Stimulated activated naive CD4-positive, alpha-beta T cell (primary cell): ENCODE measurements at regions not wholly inside any gene's neighbourhood (a gene's known extent, or its start where the extent isn't known, plus 50 kb on each side); places are given as distances from the start of the nearest gene placed in this dataset.
A peak's percentile ranks its signal among the peaks of the same experiment; 100 is the strongest.
"Not testable (repeated sequence)": the region's sequence is repeated elsewhere in the genome, so short reads cannot be mapped to it uniquely, and the experiment has no call there.

Experiments
- DNase-seq, 6 experiments: peaks; one replicate each; lab custom pipeline; 2025; lab: John Stamatoyannopoulos, UW

- no peak for DNase-seq
Measured at GRCh38 chrX:9345957-9346356, 118.9 kb upstream of the TBL1X start.

- no peak for DNase-seq
Measured at GRCh38 chrX:9349572-9350494, 115.0 kb upstream of the TBL1X start.

GRCh38 chrX:9351126-9351525 is 113.7 kb upstream of the TBL1X start:
- no peak for DNase-seq

- DNase-seq: no peak
Measured at GRCh38 chrX:9352243-9352642, 112.6 kb upstream of the TBL1X start.

GRCh38 chrX:9352694-9353411 is 112.0 kb upstream of the TBL1X start:
- peak in 1 of 6 experiments; percentile 10 for DNase-seq

- DNase-seq: no peak
Measured at GRCh38 chrX:9354918-9355317, 109.9 kb upstream of the TBL1X start.

- no peak for DNase-seq
Measured at GRCh38 chrX:9355739-9356138, 109.1 kb upstream of the TBL1X start.

GRCh38 chrX:9356846-9357245 is 108.0 kb upstream of the TBL1X start:
- no peak for DNase-seq

GRCh38 chrX:9357518-9358114 is 107.2 kb upstream of the TBL1X start:
- DNase-seq: no peak

- DNase-seq: no peak
Measured at GRCh38 chrX:9362363-9362928, 102.4 kb upstream of the TBL1X start.

- no peak for DNase-seq
Measured at GRCh38 chrX:9367421-9367820, 97.4 kb upstream of the TBL1X start.

- no peak for DNase-seq
Measured at GRCh38 chrX:9368262-9368661, 96.6 kb upstream of the TBL1X start.

GRCh38 chrX:9369802-9370291 is 95.0 kb upstream of the TBL1X start:
- no peak for DNase-seq

GRCh38 chrX:9370893-9371292 is 94.0 kb upstream of the TBL1X start:
- DNase-seq: no peak

GRCh38 chrX:9372866-9373265 is 92.0 kb upstream of the TBL1X start:
- DNase-seq: no peak

GRCh38 chrX:9373789-9374188 is 91.1 kb upstream of the TBL1X start:
- DNase-seq: no peak

GRCh38 chrX:9374555-9374954 is 90.3 kb upstream of the TBL1X start:
- no peak for DNase-seq

GRCh38 chrX:9376111-9376510 is 88.7 kb upstream of the TBL1X start:
- no peak for DNase-seq

- not testable (repeated sequence) for DNase-seq
Measured at GRCh38 chrX:9377216-9377615, 87.6 kb upstream of the TBL1X start.

- no peak for DNase-seq
Measured at GRCh38 chrX:9378980-9379696, 85.7 kb upstream of the TBL1X start.

- DNase-seq: no peak
Measured at GRCh38 chrX:9379697-9380551, 84.9 kb upstream of the TBL1X start.
